Trophoblast cell (in vitro differentiated cells and primary cell): ENCODE measurements at regions not wholly inside any gene's neighbourhood (a gene's known extent, or its start where the extent isn't known, plus 50 kb on each side); places are given as distances from the start of the nearest gene placed in this dataset.
A peak's percentile ranks its signal among the peaks of the same experiment; 100 is the strongest.

ENCODE experiments used
- DNase-seq, 2 donors: peaks; one replicate each; pipeline ENCODE4 v3.0.0-alpha.2; 2016
- H2AFZ ChIP-seq: 2 replicates; pipeline ENCODE4 v1.6.1; 2013; ENCODE audit warnings: low read length, moderate library complexity, mild to moderate bottlenecking; ENCODE audit not compliant: insufficient read depth, poor library complexity
- H2AK5ac ChIP-seq: 2 replicates; pipeline ENCODE4 v1.6.1; 2013; ENCODE audit warnings: mild to moderate bottlenecking, low read length
- H2BK120ac ChIP-seq: 2 replicates; pipeline ENCODE4 v1.6.1; 2013; ENCODE audit warnings: low read length, mild to moderate bottlenecking, moderate library complexity; ENCODE audit not compliant: insufficient read depth, poor library complexity
- H2BK12ac ChIP-seq: 2 replicates; pipeline ENCODE4 v1.6.1; 2013; ENCODE audit warnings: mild to moderate bottlenecking, low read length, moderate library complexity
- H2BK5ac ChIP-seq: 2 replicates; pipeline ENCODE4 v1.6.1; 2013; ENCODE audit warnings: low read length, low read depth, moderate library complexity, mild to moderate bottlenecking; ENCODE audit not compliant: poor library complexity
- H3K14ac ChIP-seq: 2 replicates; pipeline ENCODE4 v1.6.1; 2013; ENCODE audit warnings: mild to moderate bottlenecking, low read length
- H3K18ac ChIP-seq: 2 replicates; pipeline ENCODE4 v1.6.1; 2013; ENCODE audit warnings: mild to moderate bottlenecking, low read length
- H3K23ac ChIP-seq: 2 replicates; pipeline ENCODE4 v1.6.1; 2013; ENCODE audit warnings: low read length
- H3K27ac ChIP-seq: 2 replicates; pipeline ENCODE4 v1.5.1; 2013; ENCODE audit warnings: low read depth, mild to moderate bottlenecking, inconsistent platforms, low read length, moderate library complexity
- H3K27me3 ChIP-seq: 2 replicates; pipeline ENCODE4 v1.6.1; 2013; ENCODE audit warnings: inconsistent platforms, mild to moderate bottlenecking, low read length, moderate library complexity; ENCODE audit not compliant: insufficient read depth
- H3K36me3 ChIP-seq, 2 experiments: 1 replicate in 1 of 2; 2 replicates in 1 of 2; pipeline ENCODE4 v1.6.1; 2013; ENCODE audit warnings: low read length in 2 of 2, mild to moderate bottlenecking in 2 of 2, moderate library complexity in 1 of 2; ENCODE audit not compliant: insufficient read depth in 2 of 2, control insufficient read depth in 1 of 2
- H3K4ac ChIP-seq: 2 replicates; pipeline ENCODE4 v1.6.1; 2013; ENCODE audit warnings: low read depth, mild to moderate bottlenecking, low read length, moderate library complexity
- H3K4me1 ChIP-seq, 2 experiments: 1 replicate in 1 of 2; 2 replicates in 1 of 2; pipeline ENCODE4 v1.6.1; 2013; ENCODE audit warnings: low read length in 2 of 2, mild to moderate bottlenecking in 2 of 2, moderate library complexity in 1 of 2; ENCODE audit not compliant: insufficient read depth in 2 of 2, control insufficient read depth in 1 of 2
- H3K4me2 ChIP-seq: 2 replicates; pipeline ENCODE4 v1.6.1; 2013; ENCODE audit warnings: inconsistent platforms, mild to moderate bottlenecking, low read length, moderate library complexity
- H3K4me3 ChIP-seq: 2 replicates; pipeline ENCODE4 v1.5.1; 2013; ENCODE audit warnings: mild to moderate bottlenecking, low read depth, low read length, inconsistent platforms
- H3K79me1 ChIP-seq: one replicate; pipeline ENCODE4 v1.6.1; 2013; ENCODE audit warnings: low read length
- H3K79me2 ChIP-seq: 2 replicates; pipeline ENCODE4 v1.6.1; 2013; ENCODE audit warnings: low read length, mild to moderate bottlenecking; ENCODE audit not compliant: control insufficient read depth, insufficient read depth, poor library complexity
- H3K9ac ChIP-seq: 2 replicates; pipeline ENCODE4 v1.6.1; 2013; ENCODE audit warnings: mild to moderate bottlenecking, low read length
- H3K9me3 ChIP-seq: 2 replicates; pipeline ENCODE4 v1.6.1; 2013; ENCODE audit warnings: low read depth, mild to moderate bottlenecking, control low read depth, inconsistent platforms, low read length; ENCODE audit not compliant: insufficient read depth
- H4K12ac ChIP-seq: 2 replicates; pipeline ENCODE4 v1.6.1; 2013; ENCODE audit warnings: low read depth, mild to moderate bottlenecking, low read length, moderate library complexity
- H4K8ac ChIP-seq: 2 replicates; pipeline ENCODE4 v1.6.1; 2013; ENCODE audit warnings: low read depth, mild to moderate bottlenecking, low read length, moderate library complexity
- H4K91ac ChIP-seq: one replicate; pipeline ENCODE4 v1.6.1; 2013; ENCODE audit warnings: low read depth, mild to moderate bottlenecking, low read length, moderate library complexity
- WGBS: extraction: QIAGEN DNeasy Blood & Tissue Kit; methylation state at CpG from one replicate; pipeline ENCODE4 v1.1.7; 2013; ENCODE audit warnings: missing lambda C conversion rate; ENCODE audit not compliant: insufficient read length, insufficient coverage; ENCODE audit errors: extremely low coverage; 5-methylcytosine and 5-hydroxymethylcytosine counted together

DNA sequence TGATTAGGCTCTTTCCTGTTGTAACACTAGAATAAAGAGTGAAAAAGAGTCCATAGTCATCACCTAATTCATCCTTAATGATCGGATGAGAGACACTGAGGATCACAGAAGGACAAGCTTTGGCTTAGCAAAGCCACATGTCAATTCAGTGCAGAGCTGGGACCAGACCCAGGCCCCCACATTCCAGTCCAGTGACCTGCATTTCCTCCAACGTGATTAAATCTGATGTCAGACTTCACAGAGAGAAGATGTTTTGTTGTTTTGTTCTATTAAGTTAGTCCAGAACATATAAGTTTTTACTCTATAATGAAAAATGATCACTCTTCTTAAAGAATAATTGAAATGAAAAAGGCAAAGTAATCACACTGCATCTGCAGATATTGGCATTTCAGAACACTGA is 377.9 kb upstream of the PAPPA start:
- no peaks in the 10 kb centered on the region for H3K27me3 ChIP-seq
- no peak overlapping the region for H3K4ac ChIP-seq
- no peak overlapping the region for H3K4me3 ChIP-seq
- no peak overlapping the region for H3K18ac ChIP-seq
- H3K9ac ChIP-seq: no peak overlapping the region
- no peaks in the 10 kb centered on the region for H3K4me1 ChIP-seq
- no peak overlapping the region for H3K4me2 ChIP-seq
- H3K27ac ChIP-seq: no peak overlapping the region
- no peak overlapping the region for H2BK12ac ChIP-seq
- H3K23ac ChIP-seq: no peak overlapping the region
- no peak overlapping the region for H2AFZ ChIP-seq
- H4K91ac ChIP-seq: no peak overlapping the region
- no peaks in the 10 kb centered on the region for H3K79me2 ChIP-seq
- no peaks in the 10 kb centered on the region for H3K9me3 ChIP-seq
- no CpG with 5 or more reads among the region's 2 CpGs for WGBS
- H2AK5ac ChIP-seq: no peak overlapping the region
- H3K14ac ChIP-seq: no peak overlapping the region
- H3K36me3 ChIP-seq: no peaks in the 10 kb centered on the region
- H4K12ac ChIP-seq: no peak overlapping the region
- H4K8ac ChIP-seq: no peak overlapping the region
- H3K79me1 ChIP-seq: no peaks in the 10 kb centered on the region
- H2BK120ac ChIP-seq: no peak overlapping the region
- no peak overlapping the region for H2BK5ac ChIP-seq
- DNase-seq: no peak

DNA sequence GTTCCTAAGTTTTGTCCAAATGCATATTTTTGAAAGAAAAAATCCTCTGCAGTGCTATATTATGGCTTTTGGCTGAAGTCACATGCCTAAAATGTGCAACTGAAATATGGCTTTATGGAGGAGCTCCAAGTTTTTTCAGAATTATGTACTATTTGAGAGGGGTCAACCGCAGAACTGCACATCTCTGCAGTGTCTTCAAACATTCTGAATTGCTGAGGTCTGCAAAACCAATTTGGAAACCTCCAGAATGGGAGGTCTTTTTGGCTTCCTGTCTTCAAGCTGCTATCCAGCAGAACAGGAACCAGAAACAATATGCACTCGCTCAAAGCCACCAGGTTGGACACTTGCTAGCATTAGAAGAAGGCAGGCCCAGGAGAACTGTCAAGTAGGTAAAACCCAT is 376.0 kb upstream of the PAPPA start:
- H2BK12ac ChIP-seq: no peak overlapping the region
- DNase-seq: no peak
- H3K9me3 ChIP-seq: peaks cover 1% of the 10 kb centered on the region
- no peak overlapping the region for H2BK120ac ChIP-seq
- H2BK5ac ChIP-seq: no peak overlapping the region
- H3K4ac ChIP-seq: no peak overlapping the region
- no peaks in the 10 kb centered on the region for H3K4me1 ChIP-seq
- H3K9ac ChIP-seq: no peak overlapping the region
- H3K36me3 ChIP-seq: no peaks in the 10 kb centered on the region
- no CpG with 5 or more reads among the region's 2 CpGs for WGBS
- no peak overlapping the region for H4K8ac ChIP-seq
- H3K18ac ChIP-seq: no peak overlapping the region
- H3K79me2 ChIP-seq: no peaks in the 10 kb centered on the region
- no peak overlapping the region for H2AFZ ChIP-seq
- no peak overlapping the region for H4K91ac ChIP-seq
- no peaks in the 10 kb centered on the region for H3K79me1 ChIP-seq
- no peak overlapping the region for H3K4me3 ChIP-seq
- H4K12ac ChIP-seq: no peak overlapping the region
- no peak overlapping the region for H3K23ac ChIP-seq
- H3K14ac ChIP-seq: no peak overlapping the region
- no peak overlapping the region for H3K27ac ChIP-seq
- no peak overlapping the region for H2AK5ac ChIP-seq
- H3K27me3 ChIP-seq: no peaks in the 10 kb centered on the region
- no peak overlapping the region for H3K4me2 ChIP-seq

DNA sequence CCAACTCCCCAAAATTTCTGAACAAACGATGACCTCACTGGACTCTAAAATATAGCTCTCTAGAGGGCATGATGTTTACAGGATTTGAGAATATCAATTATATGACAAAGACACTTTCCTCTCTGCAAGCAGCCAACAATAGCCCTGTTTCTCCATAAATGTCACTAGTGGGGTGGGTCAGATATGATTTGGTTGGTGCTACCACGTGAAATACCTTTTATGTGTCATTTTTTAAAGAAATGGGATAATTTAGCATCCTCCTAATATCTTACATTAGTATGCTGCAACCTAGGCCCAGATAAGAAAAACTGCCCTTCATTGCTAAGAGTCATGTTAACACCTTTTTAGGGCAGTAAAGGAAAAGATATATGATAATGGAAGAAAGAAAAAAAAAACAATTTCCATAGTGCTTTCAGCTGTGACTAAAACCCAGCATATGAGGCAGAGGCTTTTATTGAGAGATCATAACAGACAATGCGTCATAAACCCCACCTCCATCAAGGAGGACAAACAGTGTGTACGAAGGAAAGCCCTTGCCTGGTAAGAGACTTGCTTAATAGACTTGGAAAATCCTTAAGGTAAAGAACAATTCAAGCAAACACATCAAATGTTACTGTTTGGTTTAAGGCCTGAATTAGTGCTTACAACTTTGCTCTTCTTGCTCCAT is 372.4 kb upstream of the PAPPA start:
- Histone ChIP-seq H3K14ac (no peak overlapping the region), H4K91ac (no peak overlapping the region), H4K12ac (no peak overlapping the region), H3K79me2 (no peaks in the 10 kb centered on the region), H3K4ac (no peak overlapping the region), H2BK5ac (no peak overlapping the region), H2BK120ac (no peak overlapping the region), H3K9ac (no peak overlapping the region), H4K8ac (no peak overlapping the region), H3K18ac (no peak overlapping the region), H3K4me2 (no peak overlapping the region), H3K9me3 (peaks cover 1% of the 10 kb centered on the region), H3K36me3 (no peaks in the 10 kb centered on the region), H3K23ac (no peak overlapping the region), H3K27me3 (no peaks in the 10 kb centered on the region), H3K4me1 (no peaks in the 10 kb centered on the region), H3K27ac (no peak overlapping the region), H2AK5ac (no peak overlapping the region), H3K79me1 (no peaks in the 10 kb centered on the region), H3K4me3 (no peak overlapping the region), H2BK12ac (no peak overlapping the region), H2AFZ (no peak overlapping the region)
- peak in 1 of 2 donors; percentile 51 for DNase-seq
- WGBS: no CpG with 5 or more reads among the region's 4 CpGs

DNA sequence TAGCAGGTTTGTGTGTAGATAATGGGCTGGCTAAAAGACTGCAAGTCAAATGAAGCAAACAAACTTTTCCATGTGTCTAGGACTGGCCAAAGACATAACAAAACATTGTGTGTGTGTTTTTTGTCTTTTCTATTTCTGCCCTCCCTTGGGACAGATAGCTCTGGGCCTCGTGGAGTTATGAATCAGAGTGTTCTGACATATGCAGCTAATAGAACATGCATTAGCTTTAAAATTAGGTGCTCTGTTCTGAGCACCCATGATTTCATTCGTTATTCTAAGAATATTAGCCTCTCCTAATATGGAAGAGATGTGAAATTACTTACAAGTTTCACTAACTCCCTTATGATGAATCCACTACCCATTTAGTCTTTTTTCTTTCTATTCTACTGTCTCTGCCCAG is 367.3 kb upstream of the PAPPA start:
- Histone ChIP-seq H2AK5ac (no peak overlapping the region), H3K27me3 (no peaks in the 10 kb centered on the region), H4K12ac (no peak overlapping the region), H3K9me3 (peaks cover 1% of the 10 kb centered on the region), H3K23ac (no peak overlapping the region), H3K18ac (no peak overlapping the region), H3K36me3 (no peaks in the 10 kb centered on the region), H4K8ac (no peak overlapping the region), H3K79me1 (no peaks in the 10 kb centered on the region), H3K4ac (no peak overlapping the region), H3K27ac (no peak overlapping the region), H3K4me1 (no peaks in the 10 kb centered on the region), H4K91ac (no peak overlapping the region), H3K4me2 (no peak overlapping the region), H2BK5ac (no peak overlapping the region), H3K14ac (no peak overlapping the region), H3K9ac (no peak overlapping the region), H2BK12ac (no peak overlapping the region), H2AFZ (no peak overlapping the region), H3K79me2 (no peaks in the 10 kb centered on the region), H2BK120ac (no peak overlapping the region), H3K4me3 (no peak overlapping the region)
- DNase-seq: no peak
- no CpG with 5 or more reads among the region's 2 CpGs for WGBS
